A549 (cell line): ENCODE measurements at regions not wholly inside any gene's neighbourhood (a gene's known extent, or its start where the extent isn't known, plus 50 kb on each side); places are given as distances from the start of the nearest gene placed in this dataset.

ENCODE experiments used
- ATAC-seq, 2 experiments: fragments of 200-7000 bp in 1 of 2; fragments of >200 bp in 1 of 2; cut with Nextera tagmentation in 1 of 2; cut with Tn5 transposase in 1 of 2; 3 replicates each; pipeline versions ENCODE4 v1.8.0 to v1.9.1; 2018 to 2020; ENCODE audit warnings: mild to moderate bottlenecking in 1 of 2, moderate library complexity in 1 of 2
- CTCF ChIA-PET: fragments of 300-600 bp; sonication (Branson Sonifier 250); formaldehyde crosslinking; extraction: SDS; loops from one replicate; lab custom pipeline; 2021; ENCODE audit warnings: antibody characterized with exemption, inconsistent platforms; lab: Yijun Ruan, JAX
- POLR2A ChIA-PET: fragments of 350-600 bp; formaldehyde crosslinking; extraction: SDS; loops from one replicate; lab custom pipeline; 2021; ENCODE audit warnings: antibody characterized with exemption, inconsistent platforms; lab: Yijun Ruan, JAX
- DNase-seq, 2 experiments: peaks; one replicate each; pipeline versions ENCODE4 v3.0.0 to v3.0.0-alpha.2; 2011 to 2016; ENCODE audit warnings: low read depth in 1 of 2, low spot score in 1 of 2
- FAIRE-seq: peaks from 2 replicates; lab custom pipeline; 2011; peaks lifted over from hg19 to GRCh38; lab: Jason Lieb, UNC
- H3K27ac ChIP-seq, 2 experiments: fragments of >200 bp; sonication (Bioruptor Twin); formaldehyde crosslinking; 3 replicates each; pipeline ENCODE4 v1.5.1; 2016 to 2017
- H3K4me1 ChIP-seq: fragments of >200 bp; sonication (Bioruptor Twin); formaldehyde crosslinking; 3 replicates; pipeline ENCODE4 v1.6.1; 2016
- H3K4me2 ChIP-seq: fragments of >200 bp; sonication (Bioruptor Twin); formaldehyde crosslinking; 3 replicates; pipeline ENCODE4 v1.6.1; 2016
- H3K4me3 ChIP-seq: fragments of >200 bp; sonication (Bioruptor Twin); formaldehyde crosslinking; 3 replicates; pipeline ENCODE4 v1.5.1; 2016
- H3K9me3 ChIP-seq: fragments of >200 bp; sonication (Bioruptor Twin); formaldehyde crosslinking; 3 replicates; pipeline ENCODE4 v1.6.1; 2016
- CBX8 ChIP-seq: fragments of 200-600 bp; sonication (generic); IDR thresholded peaks from 2 replicates; pipeline ENCODE4 v1.6.1; 2016
- ESRRA ChIP-seq: fragments of 150-350 bp; IDR thresholded peaks from 2 replicates; pipeline ENCODE4 v1.6.1; 2014; ENCODE audit warnings: mild to moderate bottlenecking, low read length, borderline replicate concordance
- FOSB ChIP-seq: fragments of 250-450 bp; sonication (Bioruptor Pico); IDR thresholded peaks from 2 replicates; pipeline ENCODE4 v1.5.0; 2020; ENCODE audit warnings: mild to moderate bottlenecking, moderate library complexity
- GATA3 ChIP-seq: IDR thresholded peaks from 2 replicates; pipeline ENCODE4 v1.6.1; 2012; ENCODE audit warnings: borderline replicate concordance
- HOXA7 ChIP-seq: fragments of 250-450 bp; sonication (Bioruptor Pico); IDR thresholded peaks from 2 replicates; pipeline ENCODE4 v1.5.0; 2020; ENCODE audit warnings: mild to moderate bottlenecking, moderate library complexity
- KDM5A ChIP-seq: fragments of 200-600 bp; sonication (generic); IDR thresholded peaks from 2 replicates; pipeline ENCODE4 v1.6.1; 2016; ENCODE audit warnings: antibody characterized with exemption, mild to moderate bottlenecking
- NFE2L2 ChIP-seq: fragments of 150-350 bp; conservative IDR thresholded peaks from 2 replicates; pipeline ENCODE4 v1.6.1; 2014; ENCODE audit warnings: low read length
- NPAS2 ChIP-seq: fragments of 250-450 bp; sonication (Bioruptor Pico); IDR thresholded peaks from 2 replicates; pipeline ENCODE4 v1.8.0; 2022; ENCODE audit warnings: mild to moderate bottlenecking, moderate library complexity, borderline replicate concordance
- SREBF2 ChIP-seq: fragments of 450-650 bp; IDR thresholded peaks from 2 replicates; pipeline ENCODE4 v1.6.1; 2014; ENCODE audit warnings: mild to moderate bottlenecking, moderate library complexity
- ZFP36 ChIP-seq: fragments of 450-650 bp; IDR thresholded peaks from 2 replicates; pipeline ENCODE4 v1.6.1; 2014; ENCODE audit warnings: borderline replicate concordance; ENCODE audit not compliant: partially characterized antibody
- WGBS: methylation state at CpG from one replicate; pipeline ENCODE4 v1.1.6; 2017; ENCODE audit errors: missing lambda C conversion rate; 5-methylcytosine and 5-hydroxymethylcytosine counted together
- TF ChIP-seq, protein P1 (sequence below): fragments of >200 bp; sonication (Bioruptor Twin); formaldehyde crosslinking; IDR thresholded peaks from 3 replicates; pipeline ENCODE4 v1.5.1; 2016
- TF ChIP-seq, protein P2 (sequence below): fragments of >200 bp; sonication (Bioruptor Twin); formaldehyde crosslinking; IDR thresholded peaks from 2 replicates; pipeline ENCODE4 v1.6.1; 2016
- TF ChIP-seq, protein P3 (sequence below): fragments of 200-600 bp; sonication (generic); IDR thresholded peaks from 2 replicates; pipeline ENCODE4 v1.6.1; 2016; ENCODE audit warnings: antibody characterized with exemption, mild to moderate bottlenecking, moderate library complexity
- TF ChIP-seq, protein P4 (sequence below): IDR thresholded peaks from 2 replicates; pipeline ENCODE4 v1.6.1; 2012
- TF ChIP-seq, protein P5 (sequence below): fragments of 250-450 bp; sonication (Bioruptor Pico); IDR thresholded peaks from 2 replicates; pipeline ENCODE4 v1.5.0; 2021; ENCODE audit warnings: mild to moderate bottlenecking, moderate library complexity, borderline replicate concordance
- TF ChIP-seq, protein P6 (sequence below): IDR thresholded peaks from 2 replicates; pipeline ENCODE4 v1.6.1; 2012; ENCODE audit warnings: low read depth, borderline replicate concordance

DNA sequence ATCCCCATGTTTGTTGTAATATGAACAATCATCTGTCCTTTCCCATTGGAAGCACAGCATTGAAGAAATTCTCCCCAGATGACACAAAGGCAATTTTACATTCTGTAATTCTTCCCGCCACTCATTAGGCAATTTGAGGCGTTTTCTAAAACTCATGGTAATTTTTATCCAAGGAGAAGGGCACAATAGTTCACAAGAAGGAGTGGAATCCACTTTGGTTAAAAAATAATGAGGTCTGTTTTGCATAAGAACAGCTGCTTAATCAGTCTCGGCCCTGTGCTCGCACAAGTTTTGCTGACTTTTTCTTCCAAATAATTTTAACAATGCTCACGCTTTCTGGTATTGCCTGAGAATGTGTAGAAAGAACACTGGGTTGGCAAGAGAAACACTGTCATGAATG, 94.0 kb downstream of the CAVIN4 start:
- ChIA-PET POLR2A (no interaction called here), CTCF (no interaction called here)
- no peak for DNase-seq
- 3% methylated on average over 5 of the region's 5 CpGs for WGBS
- Histone ChIP-seq H3K4me3 (no peak overlapping the region), H3K4me1 (no peaks in the 10 kb centered on the region), H3K4me2 (no peak overlapping the region), H3K27ac (no peak overlapping the region), H3K9me3 (no peaks in the 10 kb centered on the region)
- ATAC-seq = no peak
- FAIRE-seq = no peak
- TF ChIP-seq FOSB (CRISPR knock-in tag) = no peak
- TF ChIP-seq SREBF2 = no peak
- TF ChIP-seq HOXA7 (CRISPR knock-in tag) = no peak
- TF ChIP-seq, protein P1, sequence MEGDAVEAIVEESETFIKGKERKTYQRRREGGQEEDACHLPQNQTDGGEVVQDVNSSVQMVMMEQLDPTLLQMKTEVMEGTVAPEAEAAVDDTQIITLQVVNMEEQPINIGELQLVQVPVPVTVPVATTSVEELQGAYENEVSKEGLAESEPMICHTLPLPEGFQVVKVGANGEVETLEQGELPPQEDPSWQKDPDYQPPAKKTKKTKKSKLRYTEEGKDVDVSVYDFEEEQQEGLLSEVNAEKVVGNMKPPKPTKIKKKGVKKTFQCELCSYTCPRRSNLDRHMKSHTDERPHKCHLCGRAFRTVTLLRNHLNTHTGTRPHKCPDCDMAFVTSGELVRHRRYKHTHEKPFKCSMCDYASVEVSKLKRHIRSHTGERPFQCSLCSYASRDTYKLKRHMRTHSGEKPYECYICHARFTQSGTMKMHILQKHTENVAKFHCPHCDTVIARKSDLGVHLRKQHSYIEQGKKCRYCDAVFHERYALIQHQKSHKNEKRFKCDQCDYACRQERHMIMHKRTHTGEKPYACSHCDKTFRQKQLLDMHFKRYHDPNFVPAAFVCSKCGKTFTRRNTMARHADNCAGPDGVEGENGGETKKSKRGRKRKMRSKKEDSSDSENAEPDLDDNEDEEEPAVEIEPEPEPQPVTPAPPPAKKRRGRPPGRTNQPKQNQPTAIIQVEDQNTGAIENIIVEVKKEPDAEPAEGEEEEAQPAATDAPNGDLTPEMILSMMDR = no peak
- no peak for TF ChIP-seq GATA3

DNA sequence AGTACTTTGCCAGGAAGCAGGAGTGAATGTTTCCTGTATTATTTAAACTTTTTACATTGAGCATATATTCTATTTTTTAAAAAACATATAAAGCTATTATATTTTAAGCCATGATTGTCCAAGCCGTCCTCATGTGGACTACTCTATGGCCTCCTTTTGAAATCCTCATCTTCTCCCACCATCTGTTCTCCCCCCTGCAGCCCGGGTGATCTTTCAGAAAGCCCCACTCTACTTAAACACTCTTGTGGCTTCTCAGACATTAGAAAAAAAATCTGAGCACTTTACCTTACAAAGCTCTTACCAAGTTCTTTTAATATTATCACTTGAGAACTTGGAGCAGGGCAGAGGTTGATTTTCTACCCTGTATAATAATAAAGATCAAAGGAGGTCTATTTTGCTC, 95.4 kb downstream of the CAVIN4 start:
- 6% methylated on average over 2 of the region's 2 CpGs for WGBS
- Histone ChIP-seq H3K4me1 (no peaks in the 10 kb centered on the region), H3K27ac (no peak overlapping the region), H3K9me3 (no peaks in the 10 kb centered on the region), H3K4me3 (no peak overlapping the region), H3K4me2 (no peak overlapping the region)
- DNase-seq (no peak), FAIRE-seq (no peak), ATAC-seq (no peak)
- TF ChIP-seq HOXA7 (CRISPR knock-in tag) (no peak), CBX8 (no peak), GATA3 (no peak), KDM5A (no peak), FOSB (CRISPR knock-in tag) (no peak), NFE2L2 (no peak), ZFP36 (no peak), NPAS2 (CRISPR knock-in tag) (no peak), ESRRA (no peak)
- TF ChIP-seq, protein P2, sequence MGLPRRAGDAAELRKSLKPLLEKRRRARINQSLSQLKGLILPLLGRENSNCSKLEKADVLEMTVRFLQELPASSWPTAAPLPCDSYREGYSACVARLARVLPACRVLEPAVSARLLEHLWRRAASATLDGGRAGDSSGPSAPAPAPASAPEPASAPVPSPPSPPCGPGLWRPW = no peak
- TF ChIP-seq, protein P3, sequence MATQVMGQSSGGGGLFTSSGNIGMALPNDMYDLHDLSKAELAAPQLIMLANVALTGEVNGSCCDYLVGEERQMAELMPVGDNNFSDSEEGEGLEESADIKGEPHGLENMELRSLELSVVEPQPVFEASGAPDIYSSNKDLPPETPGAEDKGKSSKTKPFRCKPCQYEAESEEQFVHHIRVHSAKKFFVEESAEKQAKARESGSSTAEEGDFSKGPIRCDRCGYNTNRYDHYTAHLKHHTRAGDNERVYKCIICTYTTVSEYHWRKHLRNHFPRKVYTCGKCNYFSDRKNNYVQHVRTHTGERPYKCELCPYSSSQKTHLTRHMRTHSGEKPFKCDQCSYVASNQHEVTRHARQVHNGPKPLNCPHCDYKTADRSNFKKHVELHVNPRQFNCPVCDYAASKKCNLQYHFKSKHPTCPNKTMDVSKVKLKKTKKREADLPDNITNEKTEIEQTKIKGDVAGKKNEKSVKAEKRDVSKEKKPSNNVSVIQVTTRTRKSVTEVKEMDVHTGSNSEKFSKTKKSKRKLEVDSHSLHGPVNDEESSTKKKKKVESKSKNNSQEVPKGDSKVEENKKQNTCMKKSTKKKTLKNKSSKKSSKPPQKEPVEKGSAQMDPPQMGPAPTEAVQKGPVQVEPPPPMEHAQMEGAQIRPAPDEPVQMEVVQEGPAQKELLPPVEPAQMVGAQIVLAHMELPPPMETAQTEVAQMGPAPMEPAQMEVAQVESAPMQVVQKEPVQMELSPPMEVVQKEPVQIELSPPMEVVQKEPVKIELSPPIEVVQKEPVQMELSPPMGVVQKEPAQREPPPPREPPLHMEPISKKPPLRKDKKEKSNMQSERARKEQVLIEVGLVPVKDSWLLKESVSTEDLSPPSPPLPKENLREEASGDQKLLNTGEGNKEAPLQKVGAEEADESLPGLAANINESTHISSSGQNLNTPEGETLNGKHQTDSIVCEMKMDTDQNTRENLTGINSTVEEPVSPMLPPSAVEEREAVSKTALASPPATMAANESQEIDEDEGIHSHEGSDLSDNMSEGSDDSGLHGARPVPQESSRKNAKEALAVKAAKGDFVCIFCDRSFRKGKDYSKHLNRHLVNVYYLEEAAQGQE = no peak
- TF ChIP-seq, protein P4, sequence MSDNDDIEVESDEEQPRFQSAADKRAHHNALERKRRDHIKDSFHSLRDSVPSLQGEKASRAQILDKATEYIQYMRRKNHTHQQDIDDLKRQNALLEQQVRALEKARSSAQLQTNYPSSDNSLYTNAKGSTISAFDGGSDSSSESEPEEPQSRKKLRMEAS = no peak
- TF ChIP-seq, protein P5, sequence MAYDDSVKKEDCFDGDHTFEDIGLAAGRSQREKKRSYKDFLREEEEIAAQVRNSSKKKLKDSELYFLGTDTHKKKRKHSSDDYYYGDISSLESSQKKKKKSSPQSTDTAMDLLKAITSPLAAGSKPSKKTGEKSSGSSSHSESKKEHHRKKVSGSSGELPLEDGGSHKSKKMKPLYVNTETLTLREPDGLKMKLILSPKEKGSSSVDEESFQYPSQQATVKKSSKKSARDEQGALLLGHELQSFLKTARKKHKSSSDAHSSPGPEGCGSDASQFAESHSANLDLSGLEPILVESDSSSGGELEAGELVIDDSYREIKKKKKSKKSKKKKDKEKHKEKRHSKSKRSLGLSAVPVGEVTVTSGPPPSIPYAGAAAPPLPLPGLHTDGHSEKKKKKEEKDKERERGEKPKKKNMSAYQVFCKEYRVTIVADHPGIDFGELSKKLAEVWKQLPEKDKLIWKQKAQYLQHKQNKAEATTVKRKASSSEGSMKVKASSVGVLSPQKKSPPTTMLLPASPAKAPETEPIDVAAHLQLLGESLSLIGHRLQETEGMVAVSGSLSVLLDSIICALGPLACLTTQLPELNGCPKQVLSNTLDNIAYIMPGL (CRISPR knock-in tag) = no peak
- TF ChIP-seq, protein P1 = no peak
- TF ChIP-seq, protein P6, sequence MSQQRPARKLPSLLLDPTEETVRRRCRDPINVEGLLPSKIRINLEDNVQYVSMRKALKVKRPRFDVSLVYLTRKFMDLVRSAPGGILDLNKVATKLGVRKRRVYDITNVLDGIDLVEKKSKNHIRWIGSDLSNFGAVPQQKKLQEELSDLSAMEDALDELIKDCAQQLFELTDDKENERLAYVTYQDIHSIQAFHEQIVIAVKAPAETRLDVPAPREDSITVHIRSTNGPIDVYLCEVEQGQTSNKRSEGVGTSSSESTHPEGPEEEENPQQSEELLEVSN = no peak
- ChIA-PET CTCF (no interaction called here), POLR2A (no interaction called here)
